GM12878 (cell line): ENCODE measurements at regions not wholly inside any gene's neighbourhood (a gene's known extent, or its start where the extent isn't known, plus 50 kb on each side); places are given as distances from the start of the nearest gene placed in this dataset.

Experiments used
- ATAC-seq: fragments of 200-7000 bp; cut with Tn5 transposase; 3 replicates; pipeline ENCODE4 v1.9.1; 2020; ENCODE audit warnings: mild to moderate bottlenecking, moderate library complexity
- BruUV-seq: library from RNA; stranded (reverse); fragments of 400-500 nt; replicated peaks from 2 replicates; lab custom pipeline; 2021; lab: Mats Ljungman, UMichigan
- CTCF ChIA-PET: fragments of 300-600 bp; sonication (Branson Sonifier 250); formaldehyde crosslinking; extraction: SDS; loops from one replicate; lab custom pipeline; 2021; ENCODE audit warnings: inconsistent platforms; lab: Yijun Ruan, JAX
- POLR2A ChIA-PET: fragments of 350-600 bp; formaldehyde crosslinking; extraction: SDS; loops from one replicate; lab custom pipeline; 2021; ENCODE audit warnings: inconsistent platforms; lab: Charles Lee
- RAD21 ChIA-PET: fragments of 300-600 bp; sonication (Branson Sonifier 250); formaldehyde crosslinking; loops from one replicate; lab custom pipeline; 2023; ENCODE audit warnings: antibody characterized with exemption; ENCODE audit not compliant: unreplicated experiment; lab: Charles Lee
- SMC1A ChIA-PET: fragments of 300-600 bp; sonication (Branson Sonifier 250); formaldehyde crosslinking; loops from one replicate; lab custom pipeline; 2023; ENCODE audit not compliant: unreplicated experiment, uncharacterized antibody; lab: Charles Lee
- DNase-seq: peaks from one replicate; pipeline ENCODE4 v3.0.0-alpha.2; 2011; ENCODE audit warnings: low read depth, low spot score
- FAIRE-seq: peaks from 3 replicates; lab custom pipeline; 2011; peaks lifted over from hg19 to GRCh38; lab: Jason Lieb, UNC
- H2AFZ ChIP-seq: 2 replicates; pipeline ENCODE4 v1.6.0; 2011; ENCODE audit warnings: low read depth, low read length, control low read depth; ENCODE audit not compliant: control insufficient read depth
- H3K27ac ChIP-seq: 2 replicates; pipeline ENCODE4 v1.5.1; 2011; ENCODE audit warnings: control low read depth; ENCODE audit not compliant: control insufficient read depth, insufficient read depth
- H3K27me3 ChIP-seq, 2 experiments: replicated peaks in 1 of 2; 2 replicates each; pipeline versions ENCODE4 v1.6.0 to v1.6.1; 2011; ENCODE audit warnings: low read length in 1 of 2; ENCODE audit not compliant: control insufficient read depth in 2 of 2, insufficient read depth in 2 of 2
- H3K36me3 ChIP-seq, 2 experiments: 2 replicates each; pipeline ENCODE4 v1.5.1; 2011; ENCODE audit warnings: low read length in 1 of 2; ENCODE audit not compliant: control insufficient read depth in 2 of 2, insufficient read depth in 2 of 2
- H3K4me1 ChIP-seq: 2 replicates; pipeline ENCODE4 v1.6.1; 2011; ENCODE audit warnings: mild to moderate bottlenecking, low read length, moderate library complexity, mixed read lengths; ENCODE audit not compliant: control insufficient read depth, insufficient read depth
- H3K4me2 ChIP-seq: 2 replicates; pipeline ENCODE4 v1.6.0; 2011; ENCODE audit warnings: control low read depth; ENCODE audit not compliant: control insufficient read depth, insufficient read depth
- H3K4me3 ChIP-seq: fragments of 200-600 bp; sonication (generic); 2 replicates; pipeline ENCODE4 v1.5.1; 2016
- H3K79me2 ChIP-seq: 2 replicates; pipeline ENCODE4 v1.6.0; 2011; ENCODE audit warnings: low read length; ENCODE audit not compliant: control insufficient read depth, insufficient read depth
- H3K9ac ChIP-seq: 2 replicates; pipeline ENCODE4 v1.8.0; 2011; ENCODE audit warnings: low read length, control low read depth, mixed read lengths; ENCODE audit not compliant: control insufficient read depth, insufficient read depth
- H3K9me3 ChIP-seq: replicated peaks from 3 replicates; pipeline ENCODE4 v1.5.1; 2011; ENCODE audit warnings: mild to moderate bottlenecking, low read length; ENCODE audit not compliant: control insufficient read depth, insufficient read depth
- H4K20me1 ChIP-seq: 2 replicates; pipeline ENCODE4 v1.6.0; 2011; ENCODE audit not compliant: control insufficient read depth, insufficient read depth
- BMI1 ChIP-seq: fragments of 450-650 bp; IDR thresholded peaks from 2 replicates; pipeline ENCODE4 v1.6.1; 2016; ENCODE audit warnings: mild to moderate bottlenecking, moderate library complexity, borderline replicate concordance
- CREB1 ChIP-seq: IDR thresholded peaks from 2 replicates; pipeline ENCODE4 v1.6.1; 2012; ENCODE audit warnings: low read depth, mild to moderate bottlenecking, inconsistent platforms
- DPF2 ChIP-seq: fragments of 450-650 bp; IDR thresholded peaks from 2 replicates; pipeline ENCODE4 v1.6.1; 2017; ENCODE audit warnings: mild to moderate bottlenecking
- EZH2 ChIP-seq: IDR thresholded peaks from 2 replicates; pipeline ENCODE4 v1.6.1; 2012; ENCODE audit warnings: low read depth, mild to moderate bottlenecking, control low read depth, inconsistent platforms, low read length, borderline replicate concordance; ENCODE audit not compliant: control insufficient read depth
- HDAC6 ChIP-seq: fragments of 200-600 bp; sonication (generic); IDR thresholded peaks from one replicate; pipeline ENCODE4 v1.8.0; 2017; ENCODE audit warnings: antibody characterized with exemption; ENCODE audit not compliant: unreplicated experiment
- IKZF2 ChIP-seq, 2 experiments: fragments of 450-650 bp; IDR thresholded peaks; 2 replicates each; pipeline ENCODE4 v1.6.1; 2017; ENCODE audit warnings: mild to moderate bottlenecking in 2 of 2, moderate library complexity in 2 of 2
- MYB ChIP-seq: fragments of 150-350 bp; IDR thresholded peaks from 2 replicates; pipeline ENCODE4 v1.6.1; 2014; ENCODE audit warnings: mild to moderate bottlenecking, low read depth, low read length, borderline replicate concordance
- NFYA ChIP-seq: IDR thresholded peaks from 2 replicates; pipeline ENCODE4 v1.6.1; 2011; ENCODE audit warnings: low read depth, mild to moderate bottlenecking, low read length, improper control_type of control experiment, borderline replicate concordance
- NR2C1 ChIP-seq: fragments of 450-650 bp; IDR thresholded peaks from 2 replicates; pipeline ENCODE4 v1.6.1; 2017; ENCODE audit warnings: antibody characterized with exemption, mild to moderate bottlenecking, moderate library complexity
- RAD21 ChIP-seq: IDR thresholded peaks from 2 replicates; pipeline ENCODE4 v1.6.1; 2011; ENCODE audit warnings: mild to moderate bottlenecking, low read depth, low read length, moderate library complexity; ENCODE audit not compliant: insufficient read depth
- SRF ChIP-seq, 2 experiments: IDR thresholded peaks; 2 replicates each; pipeline ENCODE4 v1.6.1; 2011; ENCODE audit warnings: low read depth in 2 of 2, low read length in 2 of 2, mild to moderate bottlenecking in 1 of 2, moderate library complexity in 1 of 2
- WRNIP1 ChIP-seq: IDR thresholded peaks from 2 replicates; pipeline ENCODE4 v1.6.1; 2011; ENCODE audit warnings: low read depth, low read length, improper control_type of control experiment, borderline replicate concordance
- YBX1 ChIP-seq: fragments of 450-650 bp; IDR thresholded peaks from 2 replicates; pipeline ENCODE4 v1.6.1; 2016; ENCODE audit warnings: antibody characterized with exemption
- ZNF687 ChIP-seq: fragments of 450-650 bp; IDR thresholded peaks from 2 replicates; pipeline ENCODE4 v1.6.1; 2017; ENCODE audit warnings: mild to moderate bottlenecking, moderate library complexity
- WGBS: methylation state at CpG from one replicate; pipeline ENCODE4 v1.1.6; 2016; ENCODE audit warnings: low lambda C conversion rate; ENCODE audit not compliant: insufficient replicate concordance, insufficient coverage; ENCODE audit errors: missing lambda C conversion rate; 5-methylcytosine and 5-hydroxymethylcytosine counted together
- in situ Hi-C: fragments of 300-500 bp; cut with MboI; formaldehyde crosslinking; loops from 9 replicates; pipeline ENCODE4 v1.14.3; 2018; ENCODE audit warnings: mixed read lengths
- intact Hi-C: fragments of 100-400 bp; cut with micrococcal nuclease; formaldehyde crosslinking; loops from one replicate; pipeline ENCODE4 v1.14.2; 2022; ENCODE audit not compliant: unreplicated experiment
- TF ChIP-seq, protein P1 (sequence below): fragments of 450-650 bp; IDR thresholded peaks from 2 replicates; pipeline ENCODE4 v1.6.1; 2016; ENCODE audit warnings: mild to moderate bottlenecking
- TF ChIP-seq, protein P2 (sequence below): fragments of 450-650 bp; IDR thresholded peaks from 2 replicates; pipeline ENCODE4 v1.6.1; 2016; ENCODE audit warnings: mild to moderate bottlenecking, moderate library complexity, borderline replicate concordance

- 52% methylated on average over 15 of the region's 15 CpGs for WGBS
- POLR2A ChIA-PET = no interaction called here
- no peak for DNase-seq
- H3K9ac ChIP-seq = no peak overlapping the region
- TF ChIP-seq WRNIP1 (no peak), EZH2 (no peak), DPF2 (no peak), NFYA (no peak), MYB (no peak), SRF (IDR thresholded peaks at IDR 0.05; ENCODE audit: low read depth in 2 of 2, low read length in 2 of 2) (no peak), ZNF687 (no peak), CREB1 (no peak), IKZF2 (IDR thresholded peaks at IDR 0.05) (no peak), YBX1 (no peak), NR2C1 (no peak), RAD21 (no peak), HDAC6 (no peak), BMI1 (no peak)
- TF ChIP-seq, protein P1, sequence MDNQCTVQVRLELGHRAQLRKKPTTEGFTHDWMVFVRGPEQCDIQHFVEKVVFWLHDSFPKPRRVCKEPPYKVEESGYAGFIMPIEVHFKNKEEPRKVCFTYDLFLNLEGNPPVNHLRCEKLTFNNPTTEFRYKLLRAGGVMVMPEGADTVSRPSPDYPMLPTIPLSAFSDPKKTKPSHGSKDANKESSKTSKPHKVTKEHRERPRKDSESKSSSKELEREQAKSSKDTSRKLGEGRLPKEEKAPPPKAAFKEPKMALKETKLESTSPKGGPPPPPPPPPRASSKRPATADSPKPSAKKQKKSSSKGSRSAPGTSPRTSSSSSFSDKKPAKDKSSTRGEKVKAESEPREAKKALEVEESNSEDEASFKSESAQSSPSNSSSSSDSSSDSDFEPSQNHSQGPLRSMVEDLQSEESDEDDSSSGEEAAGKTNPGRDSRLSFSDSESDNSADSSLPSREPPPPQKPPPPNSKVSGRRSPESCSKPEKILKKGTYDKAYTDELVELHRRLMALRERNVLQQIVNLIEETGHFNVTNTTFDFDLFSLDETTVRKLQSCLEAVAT = no peak
- TF ChIP-seq, protein P2, sequence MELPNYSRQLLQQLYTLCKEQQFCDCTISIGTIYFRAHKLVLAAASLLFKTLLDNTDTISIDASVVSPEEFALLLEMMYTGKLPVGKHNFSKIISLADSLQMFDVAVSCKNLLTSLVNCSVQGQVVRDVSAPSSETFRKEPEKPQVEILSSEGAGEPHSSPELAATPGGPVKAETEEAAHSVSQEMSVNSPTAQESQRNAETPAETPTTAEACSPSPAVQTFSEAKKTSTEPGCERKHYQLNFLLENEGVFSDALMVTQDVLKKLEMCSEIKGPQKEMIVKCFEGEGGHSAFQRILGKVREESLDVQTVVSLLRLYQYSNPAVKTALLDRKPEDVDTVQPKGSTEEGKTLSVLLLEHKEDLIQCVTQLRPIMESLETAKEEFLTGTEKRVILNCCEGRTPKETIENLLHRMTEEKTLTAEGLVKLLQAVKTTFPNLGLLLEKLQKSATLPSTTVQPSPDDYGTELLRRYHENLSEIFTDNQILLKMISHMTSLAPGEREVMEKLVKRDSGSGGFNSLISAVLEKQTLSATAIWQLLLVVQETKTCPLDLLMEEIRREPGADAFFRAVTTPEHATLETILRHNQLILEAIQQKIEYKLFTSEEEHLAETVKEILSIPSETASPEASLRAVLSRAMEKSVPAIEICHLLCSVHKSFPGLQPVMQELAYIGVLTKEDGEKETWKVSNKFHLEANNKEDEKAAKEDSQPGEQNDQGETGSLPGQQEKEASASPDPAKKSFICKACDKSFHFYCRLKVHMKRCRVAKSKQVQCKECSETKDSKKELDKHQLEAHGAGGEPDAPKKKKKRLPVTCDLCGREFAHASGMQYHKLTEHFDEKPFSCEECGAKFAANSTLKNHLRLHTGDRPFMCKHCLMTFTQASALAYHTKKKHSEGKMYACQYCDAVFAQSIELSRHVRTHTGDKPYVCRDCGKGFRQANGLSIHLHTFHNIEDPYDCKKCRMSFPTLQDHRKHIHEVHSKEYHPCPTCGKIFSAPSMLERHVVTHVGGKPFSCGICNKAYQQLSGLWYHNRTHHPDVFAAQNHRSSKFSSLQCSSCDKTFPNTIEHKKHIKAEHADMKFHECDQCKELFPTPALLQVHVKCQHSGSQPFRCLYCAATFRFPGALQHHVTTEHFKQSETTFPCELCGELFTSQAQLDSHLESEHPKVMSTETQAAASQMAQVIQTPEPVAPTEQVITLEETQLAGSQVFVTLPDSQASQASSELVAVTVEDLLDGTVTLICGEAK = no peak
- TF ChIP-seq, all 136 proteins: peak for 0
- no peak for FAIRE-seq
- BruUV-seq = no TSS peak
- Histone ChIP-seq H4K20me1 (no peaks in the 10 kb centered on the region), H3K4me1 (no peaks in the 10 kb centered on the region), H3K4me2 (no peak overlapping the region), H2AFZ (no peak overlapping the region), H3K27ac (no peak overlapping the region), H3K9me3 (no peaks in the 10 kb centered on the region), H3K4me3 (no peak overlapping the region), H3K79me2 (no peaks in the 10 kb centered on the region), H3K36me3 (no peaks in the 10 kb centered on the region), H3K27me3 (peaks cover 0 to 1% of the 10 kb centered on the region in 2 experiments; a peak in 2 of 4 replicates)
- ChIA-PET RAD21 (no interaction called here), SMC1A (no interaction called here), CTCF (no interaction called here)
- in situ Hi-C loops = no loop called here
- no peak for ATAC-seq
- intact Hi-C loops = no loop called here
Observed at GRCh38 chr1:244783138-244783537, 52.3 kb upstream of the COX20 start.
